Naive B cell (primary cell): ENCODE measurements at regions not wholly inside any gene's neighbourhood (a gene's known extent, or its start where the extent isn't known, plus 50 kb on each side); places are given as distances from the start of the nearest gene placed in this dataset.
"Not testable (repeated sequence)": the region's sequence is repeated elsewhere in the genome, so short reads cannot be mapped to it uniquely, and the experiment has no call there.

Source experiments
- ATAC-seq, 2 donors: fragments of 150-1000 bp; cut with Tn5 transposase; 2 replicates each; pipeline ENCODE4 v1.10.0; 2021; ENCODE audit warnings: low read depth in 2 of 2, mild to moderate bottlenecking in 2 of 2, moderate library complexity in 2 of 2
- DNase-seq: peaks from one replicate; pipeline ENCODE4 v3.0.0; 2022
- H3K27ac Mint-ChIP-seq, 6 donors: one replicate each; pipeline ENCODE4 v1.8.0; 2020 to 2022; ENCODE audit warnings: mild to moderate bottlenecking in 6 of 6, mixed read lengths in 6 of 6, moderate library complexity in 5 of 6, inconsistent platforms in 2 of 6
- H3K27me3 Mint-ChIP-seq, 3 donors: one replicate each; pipeline ENCODE4 v1.8.0; 2021 to 2022; ENCODE audit warnings: mixed read lengths in 3 of 3, mild to moderate bottlenecking in 1 of 3
- H3K36me3 Mint-ChIP-seq, 2 donors: one replicate each; pipeline ENCODE4 v1.8.0; 2020 to 2022; ENCODE audit warnings: mixed read lengths in 2 of 2, inconsistent platforms in 1 of 2, mild to moderate bottlenecking in 1 of 2
- H3K4me1 Mint-ChIP-seq, 3 donors: one replicate each; pipeline ENCODE4 v1.8.0; 2020 to 2022; ENCODE audit warnings: mixed read lengths in 3 of 3, inconsistent platforms in 1 of 3, mild to moderate bottlenecking in 1 of 3, moderate library complexity in 1 of 3
- H3K4me3 Mint-ChIP-seq, 8 donors: one replicate each; pipeline ENCODE4 v1.8.0; 2020 to 2022; ENCODE audit warnings: mild to moderate bottlenecking in 8 of 8, mixed read lengths in 8 of 8, moderate library complexity in 8 of 8, inconsistent platforms in 2 of 8
- H3K9me3 Mint-ChIP-seq, 7 donors: one replicate each; pipeline ENCODE4 v1.8.0; 2020 to 2022; ENCODE audit warnings: mixed read lengths in 7 of 7, mild to moderate bottlenecking in 5 of 7, inconsistent platforms in 2 of 7, moderate library complexity in 1 of 7

DNA sequence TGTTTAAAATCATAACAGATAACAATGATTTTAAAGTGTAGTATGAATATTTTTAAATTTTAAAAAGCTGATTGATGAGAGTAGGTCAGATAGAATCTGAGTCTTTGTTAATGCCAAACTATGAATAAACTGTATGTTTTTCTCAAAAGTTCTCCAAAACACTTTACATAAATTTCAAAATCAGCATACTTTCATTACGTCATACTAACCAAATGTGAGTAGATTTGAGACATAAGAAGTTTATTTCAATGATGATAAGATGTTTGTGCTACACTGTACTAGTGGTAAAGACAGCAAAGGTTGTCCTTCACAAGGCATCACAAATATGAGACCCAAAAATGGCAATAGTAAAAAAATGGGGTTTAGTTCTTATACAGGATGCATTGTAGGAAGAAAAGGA is 1342.9 kb downstream of the SI start:
- Mint-ChIP-seq H3K9me3 (peaks cover 0 to 19% (median 2%) of the 10 kb centered on the region in 7 donors), H3K4me1 (no peaks in the 10 kb centered on the region), H3K27ac (no peak overlapping the region), H3K4me3 (no peak overlapping the region), H3K36me3 (no peaks in the 10 kb centered on the region), H3K27me3 (no peaks in the 10 kb centered on the region)
- DNase-seq (no peak), ATAC-seq (no peak)

- H3K36me3 Mint-ChIP-seq: no peaks in the 10 kb centered on the region
- no peaks in the 10 kb centered on the region for H3K4me1 Mint-ChIP-seq
- no peak overlapping the region for H3K27ac Mint-ChIP-seq
- ATAC-seq (no peak), DNase-seq (no peak)
- no peaks in the 10 kb centered on the region for H3K27me3 Mint-ChIP-seq
- H3K4me3 Mint-ChIP-seq: no peak overlapping the region
- H3K9me3 Mint-ChIP-seq: no peaks in the 10 kb centered on the region
Measured at GRCh38 chr3:163730684-163731083, 1347.6 kb downstream of the SI start.

- DNase-seq: no peak
- no peaks in the 10 kb centered on the region for H3K27me3 Mint-ChIP-seq
- H3K36me3 Mint-ChIP-seq: no peaks in the 10 kb centered on the region
- no peak for ATAC-seq
- no peak overlapping the region for H3K4me3 Mint-ChIP-seq
- H3K27ac Mint-ChIP-seq: no peak overlapping the region
- H3K4me1 Mint-ChIP-seq: no peaks in the 10 kb centered on the region
- peaks cover 0 to 7% (median under 1%) of the 10 kb centered on the region in 7 donors for H3K9me3 Mint-ChIP-seq
Measured at GRCh38 chr3:163726125-163726524, 1352.2 kb downstream of the SI start.

DNA sequence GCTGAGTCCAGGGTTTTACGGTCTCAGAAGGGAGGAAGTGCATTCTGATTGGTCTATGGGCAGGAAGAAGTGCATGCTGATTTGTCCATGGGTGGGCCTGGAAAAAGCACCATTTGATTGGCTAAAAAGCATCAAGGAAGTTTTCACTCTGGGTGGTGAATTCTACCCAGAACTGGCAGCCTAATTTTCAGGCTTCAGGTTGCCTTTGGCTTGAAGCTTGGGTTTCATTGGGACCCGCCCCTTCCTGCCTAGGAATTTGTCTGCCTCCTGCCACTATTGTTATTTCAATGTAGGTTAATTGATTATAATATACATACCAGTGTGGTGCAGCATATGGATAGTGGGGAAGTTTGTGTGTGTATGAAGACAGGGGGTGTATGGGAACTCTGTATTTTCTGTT is 1355.9 kb downstream of the SI start:
- H3K4me3 Mint-ChIP-seq: no peak overlapping the region
- no peaks in the 10 kb centered on the region for H3K4me1 Mint-ChIP-seq
- DNase-seq (no peak), ATAC-seq (no peak)
- H3K27me3 Mint-ChIP-seq: no peaks in the 10 kb centered on the region
- H3K9me3 Mint-ChIP-seq: peaks cover 0 to 9% (median 5%) of the 10 kb centered on the region in 7 donors
- no peak overlapping the region for H3K27ac Mint-ChIP-seq
- H3K36me3 Mint-ChIP-seq: no peaks in the 10 kb centered on the region

DNA sequence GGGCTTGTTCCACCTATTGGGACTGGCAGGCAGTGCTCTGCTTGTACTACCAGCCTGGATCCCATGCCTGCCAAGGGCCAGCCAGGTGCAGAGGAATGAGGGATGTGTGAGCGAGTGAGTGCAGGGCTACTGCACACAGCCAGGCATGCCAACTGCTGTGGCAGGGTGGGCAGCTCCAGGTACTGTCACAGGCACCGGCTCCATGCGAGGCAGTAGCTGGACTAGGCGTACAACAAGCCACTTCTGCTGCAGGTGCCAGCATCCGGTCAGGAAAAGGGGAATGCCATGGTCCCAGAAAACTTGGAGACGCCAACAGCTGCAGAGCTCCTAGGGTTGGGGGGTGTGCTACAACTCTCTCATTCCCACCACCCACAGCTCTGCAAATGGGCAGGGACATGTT is 1356.7 kb downstream of the SI start:
- no peak for ATAC-seq
- H3K4me1 Mint-ChIP-seq: no peaks in the 10 kb centered on the region
- no peaks in the 10 kb centered on the region for H3K27me3 Mint-ChIP-seq
- DNase-seq: no peak
- no peak overlapping the region for H3K27ac Mint-ChIP-seq
- H3K9me3 Mint-ChIP-seq: peaks cover 0 to 9% (median 5%) of the 10 kb centered on the region in 7 donors
- no peak overlapping the region for H3K4me3 Mint-ChIP-seq
- no peaks in the 10 kb centered on the region for H3K36me3 Mint-ChIP-seq

DNA sequence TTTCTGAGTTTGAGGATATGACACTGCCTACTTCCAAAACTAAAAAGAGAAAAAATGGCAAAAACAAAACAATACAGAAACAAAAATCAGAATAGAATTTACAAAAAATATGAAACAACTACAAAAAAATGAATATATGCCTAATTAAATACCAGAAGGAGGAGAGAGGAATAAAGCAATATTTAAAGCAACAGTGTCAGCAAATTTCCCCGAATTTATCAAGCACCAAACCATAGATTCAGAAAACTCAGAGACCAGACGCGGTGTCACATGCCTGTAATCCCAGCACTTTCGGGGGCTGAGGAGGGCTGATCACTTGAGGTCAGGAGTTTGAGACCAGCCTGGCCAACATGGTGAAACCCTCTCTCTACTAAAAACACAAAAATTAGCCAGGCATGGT is 1360.9 kb downstream of the SI start:
- H3K4me3 Mint-ChIP-seq: no peak overlapping the region
- no peaks in the 10 kb centered on the region for H3K27me3 Mint-ChIP-seq
- H3K36me3 Mint-ChIP-seq: no peaks in the 10 kb centered on the region
- H3K4me1 Mint-ChIP-seq: no peaks in the 10 kb centered on the region
- peaks cover 0 to 9% (median 5%) of the 10 kb centered on the region in 7 donors for H3K9me3 Mint-ChIP-seq
- DNase-seq (no peak), ATAC-seq (no peak)
- no peak overlapping the region for H3K27ac Mint-ChIP-seq

- Mint-ChIP-seq H3K9me3 (peaks cover 0 to 9% (median 0%) of the 10 kb centered on the region in 7 donors), H3K4me3 (no peak overlapping the region), H3K36me3 (no peaks in the 10 kb centered on the region), H3K4me1 (no peaks in the 10 kb centered on the region), H3K27me3 (no peaks in the 10 kb centered on the region), H3K27ac (no peak overlapping the region)
- DNase-seq (no peak), ATAC-seq (no peak)
Measured at GRCh38 chr3:163708428-163708827, 1369.9 kb downstream of the SI start.

DNA sequence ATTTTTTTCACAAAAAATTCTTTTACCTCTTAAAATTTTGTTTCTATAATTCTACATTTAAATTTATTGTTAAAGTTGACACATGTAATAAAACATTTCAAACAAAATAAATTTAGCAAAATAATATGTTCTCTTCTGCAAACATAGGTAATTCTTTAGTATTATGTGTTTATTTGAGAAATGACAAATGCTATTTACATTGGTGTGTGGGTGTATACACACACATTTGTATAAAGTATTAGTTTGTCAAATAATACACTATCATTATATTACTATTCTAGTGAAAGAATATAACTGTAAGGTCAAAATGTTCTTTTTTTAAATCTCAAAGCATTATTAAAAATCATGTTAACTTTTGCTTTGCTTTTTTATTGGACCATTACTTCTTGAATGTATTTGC is 1370.6 kb downstream of the SI start:
- ATAC-seq (no peak), DNase-seq (no peak)
- no peaks in the 10 kb centered on the region for H3K27me3 Mint-ChIP-seq
- H3K9me3 Mint-ChIP-seq: peaks cover 0 to 9% (median 0%) of the 10 kb centered on the region in 7 donors
- no peak overlapping the region for H3K27ac Mint-ChIP-seq
- H3K4me3 Mint-ChIP-seq: no peak overlapping the region
- H3K36me3 Mint-ChIP-seq: no peaks in the 10 kb centered on the region
- H3K4me1 Mint-ChIP-seq: no peaks in the 10 kb centered on the region

DNA sequence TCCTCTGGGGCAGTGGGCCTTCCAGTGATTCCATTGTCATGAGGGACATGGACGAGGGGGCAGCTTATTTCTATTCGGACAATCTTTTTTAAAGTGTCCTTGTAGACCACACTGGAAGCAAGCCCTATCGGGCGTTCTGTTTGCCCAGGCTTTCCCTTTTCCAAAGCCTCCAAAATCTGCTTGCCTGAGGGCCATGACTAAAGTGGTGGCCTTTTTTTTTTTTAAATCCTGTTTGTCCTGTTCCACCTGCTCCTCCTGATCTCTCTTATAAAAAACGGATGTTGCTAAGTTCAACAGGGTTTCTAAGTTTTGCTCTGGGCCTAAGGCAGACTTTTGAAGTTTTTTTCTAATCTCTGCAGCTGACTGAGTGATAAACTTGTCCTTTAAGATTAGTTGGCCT is 1380.1 kb downstream of the SI start:
- H3K27me3 Mint-ChIP-seq, DNase-seq, H3K36me3 Mint-ChIP-seq, H3K4me3 Mint-ChIP-seq, H3K27ac Mint-ChIP-seq, ATAC-seq, H3K4me1 Mint-ChIP-seq: not testable (repeated sequence)
- H3K9me3 Mint-ChIP-seq: peaks cover 0 to 22% (median 15%) of the 10 kb centered on the region in 7 donors

DNA sequence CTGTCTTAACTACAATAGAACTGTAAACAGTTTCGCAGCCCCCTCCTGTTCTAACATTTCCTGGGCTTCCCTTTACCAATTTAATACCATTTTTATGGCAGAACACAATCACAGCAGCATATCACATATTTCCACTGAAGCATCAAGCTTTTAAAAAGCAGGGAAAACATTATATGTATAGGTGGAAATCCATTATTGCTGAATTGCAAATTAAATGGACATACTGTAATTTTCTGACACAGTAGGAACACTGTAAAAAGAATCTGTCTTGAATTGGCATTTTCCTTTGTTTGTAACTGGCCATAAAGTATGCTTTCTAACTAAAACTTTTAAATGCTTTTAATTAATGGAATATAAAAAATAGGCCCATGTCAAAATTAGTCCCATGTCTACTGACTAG is 1385.8 kb downstream of the SI start:
- H3K27ac Mint-ChIP-seq: no peak overlapping the region
- ATAC-seq (no peak), DNase-seq (no peak)
- H3K36me3 Mint-ChIP-seq: no peaks in the 10 kb centered on the region
- H3K27me3 Mint-ChIP-seq: no peaks in the 10 kb centered on the region
- no peaks in the 10 kb centered on the region for H3K4me1 Mint-ChIP-seq
- H3K9me3 Mint-ChIP-seq: peaks cover 4 to 35% (median 11%) of the 10 kb centered on the region in 7 donors
- no peak overlapping the region for H3K4me3 Mint-ChIP-seq

DNA sequence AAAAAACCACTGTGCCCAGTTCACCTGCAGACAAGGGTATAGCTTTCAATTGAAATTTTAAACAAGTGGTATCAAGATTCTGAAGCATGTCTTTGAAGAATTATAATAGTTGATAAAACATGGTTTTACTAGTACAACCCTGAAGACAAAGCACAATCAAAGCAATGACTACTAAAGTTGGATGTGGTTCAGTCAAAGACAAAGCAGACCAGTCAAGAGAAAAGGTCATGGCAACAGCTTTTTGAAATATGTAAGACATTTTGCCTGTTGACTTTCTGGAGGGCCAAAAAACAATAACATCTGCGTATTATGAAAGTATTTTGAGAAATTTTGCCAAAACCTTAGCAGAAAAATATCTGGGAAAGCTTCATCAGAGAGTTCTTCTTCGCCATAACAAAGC is 1393.6 kb downstream of the SI start:
- Mint-ChIP-seq H3K9me3 (peaks cover 0 to 13% (median 4%) of the 10 kb centered on the region in 7 donors), H3K4me3 (no peak overlapping the region), H3K27ac (no peak overlapping the region), H3K36me3 (no peaks in the 10 kb centered on the region), H3K27me3 (no peaks in the 10 kb centered on the region), H3K4me1 (no peaks in the 10 kb centered on the region)
- no peak for ATAC-seq
- no peak for DNase-seq

- peaks cover 0 to 19% (median 3%) of the 10 kb centered on the region in 7 donors for H3K9me3 Mint-ChIP-seq
- H3K4me3 Mint-ChIP-seq: no peak overlapping the region
- no peak for ATAC-seq
- DNase-seq: no peak
- H3K36me3 Mint-ChIP-seq: no peaks in the 10 kb centered on the region
- H3K27me3 Mint-ChIP-seq: no peaks in the 10 kb centered on the region
- H3K27ac Mint-ChIP-seq: no peak overlapping the region
- no peaks in the 10 kb centered on the region for H3K4me1 Mint-ChIP-seq
Measured at GRCh38 chr3:163672954-163673353, 1405.3 kb downstream of the SI start.

GRCh38 chr3:163671201-163671600 is 1407.1 kb downstream of the SI start:
- H3K4me3 Mint-ChIP-seq: no peak overlapping the region
- no peaks in the 10 kb centered on the region for H3K36me3 Mint-ChIP-seq
- no peak for DNase-seq
- peaks cover 0 to 17% (median 7%) of the 10 kb centered on the region in 7 donors for H3K9me3 Mint-ChIP-seq
- no peak overlapping the region for H3K27ac Mint-ChIP-seq
- no peaks in the 10 kb centered on the region for H3K4me1 Mint-ChIP-seq
- no peaks in the 10 kb centered on the region for H3K27me3 Mint-ChIP-seq
- ATAC-seq: no peak

GRCh38 chr3:163664466-163664865 is 1413.8 kb downstream of the SI start:
- no peak overlapping the region for H3K4me3 Mint-ChIP-seq
- no peaks in the 10 kb centered on the region for H3K36me3 Mint-ChIP-seq
- no peaks in the 10 kb centered on the region for H3K4me1 Mint-ChIP-seq
- ATAC-seq (no peak), DNase-seq (no peak)
- no peak overlapping the region for H3K27ac Mint-ChIP-seq
- H3K9me3 Mint-ChIP-seq: peaks cover 0 to 20% (median 5%) of the 10 kb centered on the region in 7 donors
- no peaks in the 10 kb centered on the region for H3K27me3 Mint-ChIP-seq

GRCh38 chr3:163657088-163657487 is 1421.2 kb downstream of the SI start:
- Mint-ChIP-seq H3K4me3 (no peak overlapping the region), H3K36me3 (no peaks in the 10 kb centered on the region)
- ATAC-seq: no peak

More at GRCh38 chr3:163657088-163657487, 1421.2 kb downstream of the SI start:
- Mint-ChIP-seq H3K27ac (no peak overlapping the region), H3K4me1 (no peaks in the 10 kb centered on the region), H3K9me3 (peaks cover 0 to 12% (median 5%) of the 10 kb centered on the region in 7 donors), H3K27me3 (no peaks in the 10 kb centered on the region)
- DNase-seq: no peak
